ENCODE measurements at regions not wholly inside any gene's neighbourhood (a gene's known extent, or its start where the extent isn't known, plus 50 kb on each side); places are given as distances from the start of the nearest gene placed in this dataset.

GRCh38 chr7:156237614-156238013 is 403.0 kb upstream of the RNF32 start:
- TF ChIP-seq TAF1 (IDR thresholded peaks at IDR 0.05; ENCODE audit: low read depth): no peak
- TF ChIP-seq EP300 (IDR thresholded peaks at IDR 0.05; ENCODE audit: borderline replicate concordance): no peak
- TF ChIP-seq NFIC (IDR thresholded peaks at IDR 0.05): no peak
- TF ChIP-seq EGR1 (IDR thresholded peaks at IDR 0.05): no peak
- no peak for TF ChIP-seq USF1 (IDR thresholded peaks at IDR 0.05)

- TF ChIP-seq MAX (IDR thresholded peaks at IDR 0.05) (no peak), EP300 (IDR thresholded peaks at IDR 0.05; ENCODE audit: borderline replicate concordance) (no peak), TCF12 (IDR thresholded peaks at IDR 0.05; ENCODE audit: low read depth) (no peak), RAD21 (IDR thresholded peaks at IDR 0.05; ENCODE audit: low read depth) (no peak), YY1 (IDR thresholded peaks at IDR 0.05; ENCODE audit: low read depth) (no peak), TAF1 (IDR thresholded peaks at IDR 0.05; ENCODE audit: low read depth) (no peak), TEAD4 (IDR thresholded peaks at IDR 0.05) (no peak), REST (IDR thresholded peaks at IDR 0.05; ENCODE audit: low read depth) (no peak), EGR1 (IDR thresholded peaks at IDR 0.05) (no peak), ZBTB7A (IDR thresholded peaks at IDR 0.05; ENCODE audit: low read depth) (no peak), CEBPB (IDR thresholded peaks at IDR 0.05) (no peak), CREB1 (IDR thresholded peaks at IDR 0.05; ENCODE audit: low read depth) (no peak), FOXM1 (IDR thresholded peaks at IDR 0.05; ENCODE audit: borderline replicate concordance, low read depth) (no peak), NFIC (IDR thresholded peaks at IDR 0.05) (no peak), USF1 (IDR thresholded peaks at IDR 0.05) (no peak)
Observed at GRCh38 chr7:156236936-156237599, 403.5 kb upstream of the RNF32 start.

- TF ChIP-seq TEAD4 (IDR thresholded peaks at IDR 0.05) (no peak), FOXM1 (IDR thresholded peaks at IDR 0.05; ENCODE audit: borderline replicate concordance, low read depth) (no peak), ZBTB7A (IDR thresholded peaks at IDR 0.05; ENCODE audit: low read depth) (no peak), CREB1 (IDR thresholded peaks at IDR 0.05; ENCODE audit: low read depth) (no peak)
Observed at GRCh38 chr7:156236181-156236889, 404.2 kb upstream of the RNF32 start.

- TF ChIP-seq TEAD4 (IDR thresholded peaks at IDR 0.05) (no peak), CREB1 (IDR thresholded peaks at IDR 0.05; ENCODE audit: low read depth) (no peak), MAX (IDR thresholded peaks at IDR 0.05) (no peak), EGR1 (IDR thresholded peaks at IDR 0.05) (no peak), CEBPB (IDR thresholded peaks at IDR 0.05) (no peak), TCF12 (IDR thresholded peaks at IDR 0.05; ENCODE audit: low read depth) (no peak), RAD21 (IDR thresholded peaks at IDR 0.05; ENCODE audit: low read depth) (no peak), TAF1 (IDR thresholded peaks at IDR 0.05; ENCODE audit: low read depth) (no peak), ZBTB7A (IDR thresholded peaks at IDR 0.05; ENCODE audit: low read depth) (no peak), USF1 (IDR thresholded peaks at IDR 0.05) (no peak), FOXM1 (IDR thresholded peaks at IDR 0.05; ENCODE audit: borderline replicate concordance, low read depth) (no peak), NFIC (IDR thresholded peaks at IDR 0.05) (no peak), EP300 (IDR thresholded peaks at IDR 0.05; ENCODE audit: borderline replicate concordance) (no peak), REST (IDR thresholded peaks at IDR 0.05; ENCODE audit: low read depth) (no peak), YY1 (IDR thresholded peaks at IDR 0.05; ENCODE audit: low read depth) (no peak)
Observed at GRCh38 chr7:156234666-156235494, 405.7 kb upstream of the RNF32 start.

GRCh38 chr7:156234192-156234591 is 406.4 kb upstream of the RNF32 start:
- TF ChIP-seq TCF12 (IDR thresholded peaks at IDR 0.05; ENCODE audit: low read depth) (no peak), NFIC (IDR thresholded peaks at IDR 0.05) (no peak), FOXM1 (IDR thresholded peaks at IDR 0.05; ENCODE audit: borderline replicate concordance, low read depth) (no peak), REST (IDR thresholded peaks at IDR 0.05; ENCODE audit: low read depth) (no peak), TAF1 (IDR thresholded peaks at IDR 0.05; ENCODE audit: low read depth) (no peak), TEAD4 (IDR thresholded peaks at IDR 0.05) (no peak), CEBPB (IDR thresholded peaks at IDR 0.05) (no peak), MAX (IDR thresholded peaks at IDR 0.05) (no peak)

Measured in Ishikawa (cell line).